Transverse colon (tissue), 3 donors: ENCODE measurements at regions not wholly inside any gene's neighbourhood (a gene's known extent, or its start where the extent isn't known, plus 50 kb on each side); places are given as distances from the start of the nearest gene placed in this dataset.

Experiments
- CTCF ChIP-seq, 5 experiments: fragments of 200-600 bp in 3 of 5; fragments of 450-650 bp in 2 of 5; sonication (generic) in 3 of 5; IDR thresholded peaks; 1 replicate in 2 of 5; 2 replicates in 3 of 5; pipeline ENCODE4 v1.5.1; 2016 to 2017; ENCODE audit warnings: antibody characterized with exemption in 5 of 5, inconsistent platforms in 3 of 5, mild to moderate bottlenecking in 2 of 5, moderate library complexity in 1 of 5
- POLR2A ChIP-seq: fragments of 450-650 bp; IDR thresholded peaks from one replicate; pipeline ENCODE4 v1.6.1; 2016; ENCODE audit warnings: antibody characterized with exemption, mild to moderate bottlenecking, moderate library complexity

GRCh38 chr6:9007027-9007426 lies 571.7 kb upstream of the SLC35B3 start:
- TF ChIP-seq CTCF (IDR thresholded peaks at IDR 0.05) (no peak), POLR2A (no peak)
